Activated naive CD4-positive, alpha-beta T cell treated with anti-CD3 and anti-CD28 coated beads, Interleukin-2, amount 50 U/mL, for 16 hours (primary cell): ENCODE measurements at regions not wholly inside any gene's neighbourhood (a gene's known extent, or its start where the extent isn't known, plus 50 kb on each side); places are given as distances from the start of the nearest gene placed in this dataset.
"Not testable (repeated sequence)": the region's sequence is repeated elsewhere in the genome, so short reads cannot be mapped to it uniquely, and the experiment has no call there.

Experiments
- DNase-seq: peaks from one replicate; pipeline ENCODE4 v3.0.0-alpha.2; 2020

GRCh38 chr10:36840788-36841187 is 284.6 kb upstream of the ANKRD30A start:
- no peak for DNase-seq

- DNase-seq, result no peak
Observed at GRCh38 chr10:36837416-36837815, 288.0 kb upstream of the ANKRD30A start.

- DNase-seq, result no peak
Observed at GRCh38 chr10:36819781-36820180, 305.6 kb upstream of the ANKRD30A start.

GRCh38 chr10:36817898-36818297 is 307.5 kb upstream of the ANKRD30A start:
- no peak for DNase-seq

- DNase-seq, result no peak
Observed at GRCh38 chr10:36808625-36809362, 316.6 kb upstream of the ANKRD30A start.

GRCh38 chr10:36803229-36803628 is 322.2 kb upstream of the ANKRD30A start:
- DNase-seq, result no peak

- DNase-seq, result no peak
Observed at GRCh38 chr10:36802490-36803153, 322.8 kb upstream of the ANKRD30A start.

- no peak for DNase-seq
Observed at GRCh38 chr10:36801660-36802059, 323.7 kb upstream of the ANKRD30A start.

- DNase-seq, result no peak
Observed at GRCh38 chr10:36794981-36795380, 330.4 kb upstream of the ANKRD30A start.

- DNase-seq, result no peak
Observed at GRCh38 chr10:36789974-36790373, 335.4 kb upstream of the ANKRD30A start.

- no peak for DNase-seq
Observed at GRCh38 chr10:36788152-36788551, 337.2 kb upstream of the ANKRD30A start.

GRCh38 chr10:36783400-36783799 is 342.0 kb upstream of the ANKRD30A start:
- DNase-seq, result no peak

GRCh38 chr10:36781570-36781969 is 343.8 kb upstream of the ANKRD30A start:
- DNase-seq, result no peak

GRCh38 chr10:36780158-36780557 is 345.2 kb upstream of the ANKRD30A start:
- DNase-seq, result no peak

- DNase-seq, result no peak
Observed at GRCh38 chr10:36779238-36779846, 346.1 kb upstream of the ANKRD30A start.

- no peak for DNase-seq
Observed at GRCh38 chr10:36778651-36779050, 346.7 kb upstream of the ANKRD30A start.

GRCh38 chr10:36773652-36774051 is 351.7 kb upstream of the ANKRD30A start:
- DNase-seq, result no peak

- no peak for DNase-seq
Observed at GRCh38 chr10:36771725-36772124, 353.7 kb upstream of the ANKRD30A start.

GRCh38 chr10:36769741-36770140 is 355.7 kb upstream of the ANKRD30A start:
- not testable (repeated sequence) for DNase-seq

GRCh38 chr10:36766940-36767339 is 358.5 kb upstream of the ANKRD30A start:
- DNase-seq, result no peak

- no peak for DNase-seq
Observed at GRCh38 chr10:36766415-36766810, 359.0 kb upstream of the ANKRD30A start.

- no peak for DNase-seq
Observed at GRCh38 chr10:36765782-36766414, 359.5 kb upstream of the ANKRD30A start.

GRCh38 chr10:36764823-36765222 is 360.6 kb upstream of the ANKRD30A start:
- DNase-seq, result no peak

- no peak for DNase-seq
Observed at GRCh38 chr10:36761121-36761520, 364.3 kb upstream of the ANKRD30A start.
